ENCODE measurements at regions not wholly inside any gene's neighbourhood (a gene's known extent, or its start where the extent isn't known, plus 50 kb on each side); places are given as distances from the start of the nearest gene placed in this dataset.

DNA sequence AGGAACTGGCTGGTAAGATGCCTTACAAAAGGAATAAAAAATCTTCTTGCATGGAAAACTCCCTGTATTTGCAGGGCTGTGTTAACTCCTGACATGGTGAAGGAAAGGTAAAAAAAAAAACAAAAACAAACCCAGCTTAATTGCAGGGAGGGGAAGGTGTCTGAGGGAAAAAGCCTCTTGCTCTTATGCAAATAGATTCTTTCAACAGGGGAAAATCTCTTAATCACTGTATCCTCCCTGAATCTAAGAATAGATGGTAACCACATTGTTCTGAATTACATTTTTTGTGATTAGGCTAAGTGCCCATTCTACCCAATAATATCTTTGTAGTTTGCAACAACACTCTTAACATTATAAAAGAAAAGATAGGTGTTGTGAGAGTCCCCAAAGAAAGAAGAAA, 172.6 kb downstream of the RBM46 start:
- no peak overlapping the region for H3K27ac Mint-ChIP-seq
- no peak overlapping the region for H3K4me3 Mint-ChIP-seq
- ChIA-PET POLR2A (no interaction called here), CTCF (interaction anchor here (0.6 kb wide), 1 partner anchor 594 kb away, joined by 4 read pairs; no protein-coding TSS in a partner anchor)
- intact Hi-C loops (cut with DNase I, micrococcal nuclease), result no loop called here
- no peaks in the 10 kb centered on the region for H3K4me1 Mint-ChIP-seq
- no peaks in the 10 kb centered on the region for H3K27me3 Mint-ChIP-seq
- H3K9me3 Mint-ChIP-seq (ENCODE audit: low read depth), result peaks cover 13% of the 10 kb centered on the region
- no peaks in the 10 kb centered on the region for H3K36me3 Mint-ChIP-seq (ENCODE audit: low read depth)
- DNase-seq, result no peak
- no peak for ATAC-seq

DNA sequence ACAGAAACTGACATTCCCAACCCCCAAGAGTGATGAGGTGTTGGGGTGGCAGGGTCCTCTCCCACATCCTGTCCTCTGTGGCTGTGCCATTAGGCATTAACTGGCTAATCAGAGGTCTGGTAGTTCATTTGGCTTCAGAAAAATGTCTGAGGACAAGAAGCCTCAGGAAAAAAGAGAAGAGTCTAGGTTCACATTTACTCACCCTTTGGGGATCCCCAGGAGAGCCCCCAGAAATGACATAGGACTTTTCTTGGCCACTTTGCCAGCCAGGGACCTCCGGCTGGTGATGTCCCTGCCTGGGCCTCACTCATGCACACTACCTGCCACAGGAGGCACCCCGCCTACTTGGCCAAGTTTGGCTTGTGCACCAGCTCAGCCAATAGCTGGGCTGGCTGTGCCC, 173.0 kb downstream of the RBM46 start:
- H3K27ac Mint-ChIP-seq, result no peak overlapping the region
- intact Hi-C loops (cut with DNase I, micrococcal nuclease), result no loop called here
- H3K36me3 Mint-ChIP-seq (ENCODE audit: low read depth), result no peaks in the 10 kb centered on the region
- H3K27me3 Mint-ChIP-seq, result no peaks in the 10 kb centered on the region
- POLR2A ChIA-PET, result no interaction called here
- no peak for ATAC-seq
- DNase-seq, result no peak
- no peaks in the 10 kb centered on the region for H3K4me1 Mint-ChIP-seq
- no peak overlapping the region for H3K4me3 Mint-ChIP-seq
- H3K9me3 Mint-ChIP-seq (ENCODE audit: low read depth), result peaks cover 13% of the 10 kb centered on the region
- CTCF ChIA-PET, result interaction anchor here (0.6 kb wide), 1 partner anchor 595 kb away, joined by 4 read pairs; no protein-coding TSS in a partner anchor

DNA sequence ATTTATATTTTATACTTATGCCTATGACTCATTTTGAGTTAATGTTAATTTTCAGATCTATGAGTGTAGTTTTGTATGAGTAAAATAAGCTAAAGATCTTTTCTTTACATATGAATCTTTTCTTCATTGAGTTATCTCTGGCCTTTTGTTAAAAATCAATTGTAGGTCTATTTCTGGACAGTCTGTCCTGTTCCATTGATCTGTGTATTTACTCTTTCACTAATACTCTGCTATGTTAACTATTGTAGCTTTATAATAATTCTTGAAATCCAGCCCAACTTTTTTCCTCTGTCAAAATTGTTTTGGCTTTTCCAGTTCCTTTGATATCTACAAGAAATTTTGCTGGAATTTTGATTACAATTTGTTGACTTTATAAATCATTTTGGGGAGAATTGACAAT, 177.0 kb downstream of the RBM46 start:
- no peaks in the 10 kb centered on the region for H3K27me3 Mint-ChIP-seq
- POLR2A ChIA-PET, result no interaction called here
- ATAC-seq (no peak), DNase-seq (no peak)
- intact Hi-C loops (cut with DNase I, micrococcal nuclease), result no loop called here
- CTCF ChIA-PET, result no interaction called here
- H3K4me1 Mint-ChIP-seq, result no peaks in the 10 kb centered on the region
- no peak overlapping the region for H3K4me3 Mint-ChIP-seq
- H3K9me3 Mint-ChIP-seq (ENCODE audit: low read depth), result peaks cover 9% of the 10 kb centered on the region
- H3K27ac Mint-ChIP-seq, result no peak overlapping the region
- H3K36me3 Mint-ChIP-seq (ENCODE audit: low read depth), result no peaks in the 10 kb centered on the region

DNA sequence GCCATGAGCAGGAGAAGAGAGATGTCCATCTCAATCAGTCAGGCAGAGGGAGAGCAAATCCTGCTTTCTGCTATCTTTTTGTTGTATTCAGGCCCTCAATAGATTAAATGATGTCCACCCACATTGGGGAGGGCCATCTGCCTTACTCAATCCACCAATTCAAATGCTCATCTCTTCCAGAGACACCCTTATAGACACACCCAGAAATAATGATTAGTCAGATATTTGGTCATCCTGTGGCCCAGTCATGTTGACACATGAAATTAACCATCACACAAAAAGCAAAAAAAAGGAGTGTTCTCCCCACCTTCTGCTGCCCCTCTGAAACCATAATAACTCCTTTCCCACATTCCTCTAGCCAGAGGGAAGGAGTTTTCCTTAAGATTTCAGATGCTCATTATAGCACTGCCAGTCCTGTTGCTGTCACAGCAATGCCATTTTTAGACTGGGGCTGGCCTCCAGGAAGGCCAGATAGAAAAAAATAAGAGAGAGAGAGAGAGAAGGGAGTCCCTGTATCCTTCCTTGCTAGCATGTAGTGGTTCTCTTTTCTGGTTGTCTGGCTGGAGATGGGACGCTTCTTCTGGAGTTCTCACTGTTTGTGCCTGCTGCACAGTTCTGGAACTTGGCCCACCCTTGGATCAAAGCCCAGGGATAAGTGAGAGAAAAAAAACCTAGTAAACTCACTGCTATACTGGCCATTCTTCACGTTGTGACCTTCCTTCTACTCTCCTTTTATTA, 177.7 kb downstream of the RBM46 start:
- CTCF ChIA-PET, result no interaction called here
- Mint-ChIP-seq H3K9me3 (ENCODE audit: low read depth) (peaks cover 5% of the 10 kb centered on the region), H3K36me3 (ENCODE audit: low read depth) (no peaks in the 10 kb centered on the region)

DNA sequence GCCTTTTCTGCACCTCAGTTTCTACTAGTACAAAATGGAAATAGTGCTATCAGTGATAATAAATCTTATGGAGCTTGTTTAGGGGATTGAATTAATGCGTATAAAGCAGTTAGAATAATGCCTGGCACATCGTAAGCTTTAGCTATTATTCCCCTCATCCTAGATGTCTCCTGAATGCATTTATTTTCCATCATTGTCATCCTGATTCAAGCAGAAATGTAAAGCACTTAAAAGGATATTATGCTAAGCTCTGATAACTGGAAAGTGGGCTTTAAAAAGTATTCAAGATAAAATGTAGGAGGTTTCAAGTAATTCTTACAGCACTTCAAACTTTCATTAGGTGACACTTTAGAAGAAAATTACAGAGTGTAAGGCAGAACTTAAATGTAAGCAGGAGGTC, 178.7 kb downstream of the RBM46 start:
- no peaks in the 10 kb centered on the region for H3K4me1 Mint-ChIP-seq
- H3K36me3 Mint-ChIP-seq (ENCODE audit: low read depth), result no peaks in the 10 kb centered on the region
- H3K4me3 Mint-ChIP-seq, result no peak overlapping the region
- H3K27me3 Mint-ChIP-seq, result no peaks in the 10 kb centered on the region
- no peak overlapping the region for H3K27ac Mint-ChIP-seq
- intact Hi-C loops (cut with DNase I, micrococcal nuclease), result no loop called here
- CTCF ChIA-PET, result no interaction called here
- POLR2A ChIA-PET, result no interaction called here
- H3K9me3 Mint-ChIP-seq (ENCODE audit: low read depth), result peaks cover 2% of the 10 kb centered on the region
- ATAC-seq, result no peak
- DNase-seq, result no peak

More for the DNA sequence above, 177.7 kb downstream of the RBM46 start:
- DNase-seq, result no peak
- H3K27me3 Mint-ChIP-seq, result no peaks in the 10 kb centered on the region
- no peak overlapping the region for H3K27ac Mint-ChIP-seq
- H3K4me3 Mint-ChIP-seq, result no peak overlapping the region
- intact Hi-C loops (cut with DNase I, micrococcal nuclease), result no loop called here
- POLR2A ChIA-PET, result no interaction called here
- ATAC-seq, result no peak
- H3K4me1 Mint-ChIP-seq, result no peaks in the 10 kb centered on the region

DNA sequence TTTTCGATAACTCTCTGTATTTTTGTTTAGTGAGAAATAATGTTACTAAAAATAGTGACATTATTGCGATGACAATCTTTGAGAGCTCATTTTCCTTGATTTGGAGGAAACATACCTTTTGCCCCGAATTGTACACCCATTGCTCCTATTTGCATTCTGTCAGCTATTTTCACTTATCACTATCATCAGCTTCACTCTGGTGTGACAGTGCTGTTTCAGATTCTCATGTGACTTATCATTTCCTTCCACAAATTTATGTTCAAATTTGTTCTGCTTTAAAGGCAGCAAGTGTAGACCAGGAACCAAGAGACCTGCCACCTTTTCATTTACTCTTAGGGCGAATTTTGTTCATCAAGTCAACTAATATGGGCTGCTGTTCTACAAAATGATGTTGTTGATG, 179.4 kb downstream of the RBM46 start:
- no peak for ATAC-seq
- ChIA-PET CTCF (no interaction called here), POLR2A (no interaction called here)
- no peak for DNase-seq
- Mint-ChIP-seq H3K27me3 (no peaks in the 10 kb centered on the region), H3K4me1 (no peaks in the 10 kb centered on the region), H3K4me3 (no peak overlapping the region), H3K27ac (no peak overlapping the region), H3K9me3 (ENCODE audit: low read depth) (peaks cover 2% of the 10 kb centered on the region), H3K36me3 (ENCODE audit: low read depth) (no peaks in the 10 kb centered on the region)
- intact Hi-C loops (cut with DNase I, micrococcal nuclease), result no loop called here

DNA sequence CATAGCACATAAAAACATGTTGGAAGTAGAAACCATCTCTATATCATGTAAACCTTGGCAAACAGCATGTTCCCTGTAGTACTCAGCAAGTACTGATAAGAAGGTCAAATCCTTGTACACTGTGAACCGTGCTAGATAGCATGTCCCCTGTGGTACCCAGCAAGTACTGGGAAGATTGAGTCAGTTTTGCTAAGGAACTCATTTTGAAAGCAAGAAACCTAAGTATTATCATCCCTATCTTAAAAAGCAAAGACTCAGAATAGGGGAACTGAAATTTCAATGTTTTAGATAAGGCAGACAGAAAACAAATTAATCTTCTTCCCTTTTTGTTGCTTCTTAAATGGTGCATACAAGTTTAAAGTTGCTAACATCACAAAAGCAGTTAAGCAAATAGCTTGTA, 180.2 kb downstream of the RBM46 start:
- CTCF ChIA-PET, result no interaction called here
- ATAC-seq, result no peak
- no peaks in the 10 kb centered on the region for H3K36me3 Mint-ChIP-seq (ENCODE audit: low read depth)

DNA sequence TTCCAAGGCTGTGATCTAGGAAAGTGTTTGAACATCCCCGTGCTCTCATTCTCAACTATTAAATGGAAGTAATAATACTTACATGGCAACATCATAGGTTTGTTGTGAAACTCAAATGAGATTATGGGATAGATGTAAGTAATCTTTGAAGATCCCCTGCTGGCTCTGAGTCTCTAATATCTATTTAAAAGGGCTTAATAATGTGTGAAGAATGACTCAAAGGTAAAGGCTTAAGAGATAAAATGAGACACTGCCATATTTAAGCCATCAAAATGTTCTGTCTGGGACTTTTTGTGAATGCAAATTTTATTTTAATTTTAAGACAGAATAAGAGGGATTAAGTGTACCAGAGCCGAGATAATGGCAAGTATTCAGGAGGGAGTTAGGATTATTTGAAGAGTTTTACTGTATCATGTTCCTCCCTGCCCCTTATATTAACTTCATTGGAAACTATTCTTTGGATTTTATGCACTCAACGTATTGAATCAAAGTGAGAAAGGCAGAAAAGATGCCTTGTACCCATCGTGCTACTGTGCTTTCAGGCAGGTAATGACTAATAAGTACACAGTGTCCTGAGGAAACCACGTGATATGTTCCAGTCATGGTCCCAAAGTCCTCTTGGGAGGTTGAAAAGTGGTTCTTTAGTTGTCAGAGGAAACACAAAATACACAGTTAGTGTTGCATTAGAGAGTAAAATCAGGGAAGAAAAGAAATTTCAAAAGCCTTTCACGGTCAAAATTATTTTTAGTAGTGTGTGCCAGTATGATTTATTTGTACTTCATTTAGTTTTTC, 192.4 kb downstream of the RBM46 start:
- ChIA-PET CTCF (no interaction called here), POLR2A (no interaction called here)
- ATAC-seq (no peak), DNase-seq (no peak)
- H3K4me1 Mint-ChIP-seq, result no peaks in the 10 kb centered on the region
- peaks cover 7% of the 10 kb centered on the region for H3K27me3 Mint-ChIP-seq
- no peak overlapping the region for H3K27ac Mint-ChIP-seq
- H3K36me3 Mint-ChIP-seq (ENCODE audit: low read depth), result no peaks in the 10 kb centered on the region
- H3K4me3 Mint-ChIP-seq, result no peak overlapping the region
- no peaks in the 10 kb centered on the region for H3K9me3 Mint-ChIP-seq (ENCODE audit: low read depth)
- intact Hi-C loops (cut with DNase I, micrococcal nuclease), result no loop called here

More for the DNA sequence above, 180.2 kb downstream of the RBM46 start:
- POLR2A ChIA-PET, result no interaction called here
- Mint-ChIP-seq H3K9me3 (ENCODE audit: low read depth) (peaks cover 2% of the 10 kb centered on the region), H3K27me3 (no peaks in the 10 kb centered on the region), H3K4me1 (no peaks in the 10 kb centered on the region), H3K27ac (no peak overlapping the region), H3K4me3 (no peak overlapping the region)
- DNase-seq, result no peak
- intact Hi-C loops (cut with DNase I, micrococcal nuclease), result no loop called here

DNA sequence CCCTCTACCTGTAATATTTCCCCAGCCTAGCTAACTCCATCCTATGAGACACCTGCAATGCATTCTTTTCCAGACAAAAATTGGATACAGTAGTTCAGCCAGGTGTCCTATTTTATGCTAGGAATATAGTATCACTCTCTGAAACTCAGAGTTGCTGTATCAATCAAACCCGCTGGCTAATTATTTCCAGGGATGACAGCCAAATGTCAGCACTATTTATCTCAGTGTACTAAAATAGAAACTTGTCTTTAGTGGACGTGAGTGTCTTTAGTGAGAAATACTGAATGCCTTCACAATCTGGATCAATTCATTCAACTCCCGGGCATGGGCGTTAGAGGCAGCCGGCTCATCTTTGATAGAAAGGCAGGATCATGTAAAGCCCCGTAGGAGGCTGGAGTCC, 196.2 kb downstream of the RBM46 start:
- peaks cover 5% of the 10 kb centered on the region for H3K27me3 Mint-ChIP-seq
- no peak for ATAC-seq
- DNase-seq, result no peak
- H3K36me3 Mint-ChIP-seq (ENCODE audit: low read depth), result no peaks in the 10 kb centered on the region
- no peaks in the 10 kb centered on the region for H3K4me1 Mint-ChIP-seq
- ChIA-PET POLR2A (no interaction called here), CTCF (no interaction called here)
- no peaks in the 10 kb centered on the region for H3K9me3 Mint-ChIP-seq (ENCODE audit: low read depth)
- H3K4me3 Mint-ChIP-seq, result no peak overlapping the region
- H3K27ac Mint-ChIP-seq, result no peak overlapping the region
- intact Hi-C loops (cut with DNase I, micrococcal nuclease), result no loop called here

DNA sequence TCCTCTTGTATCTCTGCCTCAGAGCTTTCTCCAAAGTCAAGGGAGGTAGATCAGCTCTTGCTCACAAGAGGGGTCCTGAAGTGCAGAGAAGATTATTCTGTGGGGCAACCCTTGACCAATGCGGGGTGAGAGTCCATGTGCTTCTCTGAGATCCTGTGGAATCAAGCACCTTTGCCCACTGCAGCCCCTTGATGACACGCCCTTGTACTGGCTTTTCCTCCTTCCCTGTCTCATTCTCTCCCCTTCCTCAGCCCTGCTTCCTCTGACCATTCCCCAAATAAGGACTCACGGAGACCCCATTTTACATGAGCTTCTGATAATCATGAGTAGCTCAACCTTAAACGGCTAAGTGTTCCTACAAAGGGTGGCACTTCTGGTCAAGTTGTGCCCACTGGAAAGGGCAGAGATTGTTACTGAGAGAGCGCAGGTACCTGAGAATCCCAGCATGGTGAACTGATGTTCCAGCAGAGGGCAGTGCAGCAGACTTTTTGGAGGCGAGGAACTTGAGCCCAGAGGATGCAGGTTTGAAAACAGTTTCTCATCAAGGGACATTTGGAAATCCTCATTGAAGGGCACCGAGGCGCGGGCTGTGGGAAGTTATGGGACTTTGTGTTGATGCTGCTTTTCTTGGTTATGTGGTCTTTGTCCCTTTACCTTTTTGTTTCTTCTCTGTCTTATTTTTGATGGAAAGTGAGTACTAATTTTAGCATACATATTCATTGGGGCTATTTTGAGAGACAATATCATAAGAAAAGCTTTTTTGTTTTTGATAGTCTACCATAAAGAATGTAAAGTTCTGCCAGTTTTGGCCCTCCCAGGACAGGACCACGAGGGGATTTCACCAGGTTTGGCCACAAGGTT, 201.3 kb downstream of the RBM46 start:
- H3K27ac Mint-ChIP-seq, result no peak overlapping the region
- no peak overlapping the region for H3K4me3 Mint-ChIP-seq
- intact Hi-C loops (cut with DNase I, micrococcal nuclease), result loop anchor here (1.0 to 5.0 kb wide), 4 partner anchors 372 to 805 kb away; no protein-coding TSS in a partner anchor
- peak; percentile 71 for DNase-seq
- ATAC-seq, result peak; percentile 49
- CTCF ChIA-PET, result interaction anchor here (0.6 to 1.6 kb wide), 5 partner anchors 17 to 391 kb away, joined by 3 to 5 read pairs (median 3); no protein-coding TSS in a partner anchor
- H3K9me3 Mint-ChIP-seq (ENCODE audit: low read depth), result no peaks in the 10 kb centered on the region
- H3K36me3 Mint-ChIP-seq (ENCODE audit: low read depth), result no peaks in the 10 kb centered on the region
- H3K4me1 Mint-ChIP-seq, result no peaks in the 10 kb centered on the region
- H3K27me3 Mint-ChIP-seq, result peaks cover 2% of the 10 kb centered on the region
- POLR2A ChIA-PET, result no interaction called here

DNA sequence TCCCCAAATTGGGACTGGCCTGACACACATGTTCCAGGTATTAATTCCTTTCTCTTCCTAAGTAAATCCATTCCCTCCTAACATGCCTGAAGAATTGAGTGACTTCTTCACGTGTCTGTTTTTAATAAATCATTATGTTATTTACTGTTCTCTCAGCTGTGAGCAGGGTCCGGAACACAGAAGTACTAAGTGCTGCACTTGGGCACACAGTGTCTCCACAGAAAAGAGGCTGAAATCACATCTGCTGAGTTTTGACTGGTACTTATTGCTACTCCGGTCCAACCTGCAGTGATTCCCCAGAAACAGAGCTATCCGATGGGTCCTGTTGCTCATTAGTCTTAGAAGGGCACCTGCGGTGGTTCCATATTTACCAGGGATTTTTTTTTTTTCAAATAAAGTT, 202.6 kb downstream of the RBM46 start:
- CTCF ChIA-PET, result interaction anchor here (0.5 kb wide), 1 partner anchor 107 kb away, joined by 5 read pairs; no protein-coding TSS in a partner anchor
- H3K9me3 Mint-ChIP-seq (ENCODE audit: low read depth), result no peaks in the 10 kb centered on the region
- H3K27me3 Mint-ChIP-seq, result peaks cover 2% of the 10 kb centered on the region
- H3K4me3 Mint-ChIP-seq, result no peak overlapping the region
- H3K4me1 Mint-ChIP-seq, result no peaks in the 10 kb centered on the region
- POLR2A ChIA-PET, result no interaction called here
- H3K27ac Mint-ChIP-seq, result no peak overlapping the region
- DNase-seq (no peak), ATAC-seq (no peak)
- H3K36me3 Mint-ChIP-seq (ENCODE audit: low read depth), result no peaks in the 10 kb centered on the region
- intact Hi-C loops (cut with DNase I, micrococcal nuclease), result loop anchor here (2.0 to 5.0 kb wide), 2 partner anchors 371 to 804 kb away; no protein-coding TSS in a partner anchor

Data from activated CD4-positive, alpha-beta T cell treated with anti-CD3 and anti-CD28 coated beads for 36 hours (primary cell).